Transverse colon (tissue), 3 donors: ENCODE measurements at regions not wholly inside any gene's neighbourhood (a gene's known extent, or its start where the extent isn't known, plus 50 kb on each side); places are given as distances from the start of the nearest gene placed in this dataset.

ENCODE experiments used
- CTCF ChIP-seq, 5 experiments: fragments of 200-600 bp in 3 of 5; fragments of 450-650 bp in 2 of 5; sonication (generic) in 3 of 5; IDR thresholded peaks; 1 replicate in 2 of 5; 2 replicates in 3 of 5; pipeline ENCODE4 v1.5.1; 2016 to 2017; ENCODE audit warnings: antibody characterized with exemption in 5 of 5, inconsistent platforms in 3 of 5, mild to moderate bottlenecking in 2 of 5, moderate library complexity in 1 of 5
- EP300 ChIP-seq: sonication (generic); formaldehyde crosslinking; IDR thresholded peaks from one replicate; pipeline ENCODE4 v1.6.1; 2017; ENCODE audit warnings: antibody characterized with exemption, low read depth

GRCh38 chr16:56012482-56012811 is 137.3 kb upstream of the CES5A start:
- no peak for TF ChIP-seq CTCF (IDR thresholded peaks at IDR 0.05)
- TF ChIP-seq EP300, result no peak
